DND-41 (cell line): ENCODE measurements at regions not wholly inside any gene's neighbourhood (a gene's known extent, or its start where the extent isn't known, plus 50 kb on each side); places are given as distances from the start of the nearest gene placed in this dataset.

Experiments used
- CTCF ChIP-seq: IDR thresholded peaks from 2 replicates; pipeline ENCODE4 v1.5.1; 2012; ENCODE audit warnings: borderline replicate concordance, low read length, moderate library complexity, mild to moderate bottlenecking; ENCODE audit not compliant: poor library complexity, severe bottlenecking; ENCODE audit errors: extremely low read depth
- EZH2 ChIP-seq: IDR thresholded peaks from 3 replicates; pipeline ENCODE4 v1.6.1; 2012; ENCODE audit warnings: borderline replicate concordance, low read depth, mild to moderate bottlenecking, moderate library complexity, low read length, inconsistent platforms; ENCODE audit not compliant: severe bottlenecking

GRCh38 chr1:232542633-232543593 is 87.0 kb downstream of the SIPA1L2 start:
- TF ChIP-seq CTCF (no peak), EZH2 (no peak)
